Adrenal gland (tissue), 5 donors: ENCODE measurements at regions not wholly inside any gene's neighbourhood (a gene's known extent, or its start where the extent isn't known, plus 50 kb on each side); places are given as distances from the start of the nearest gene placed in this dataset.

ENCODE experiments used
- CTCF ChIP-seq, 6 experiments: fragments of 450-650 bp in 4 of 6; fragments of 200-600 bp in 2 of 6; sonication (generic) in 1 of 6; IDR thresholded peaks; 1 replicate in 5 of 6; 2 replicates in 1 of 6; pipeline versions ENCODE4 v1.5.1 to v1.8.0; 2016 to 2021; ENCODE audit warnings: antibody characterized with exemption in 6 of 6, mild to moderate bottlenecking in 2 of 6, moderate library complexity in 1 of 6
- POLR2A ChIP-seq, 2 donors: fragments of 450-650 bp; IDR thresholded peaks; one replicate each; pipeline ENCODE4 v1.6.1; 2017; ENCODE audit warnings: antibody characterized with exemption in 2 of 2, mild to moderate bottlenecking in 2 of 2, moderate library complexity in 1 of 2
- donor health status: DM: no; HTN: no; CAD: no.

GRCh38 chr4:96145601-96146000 lies 305.7 kb downstream of the PDHA2 start:
- TF ChIP-seq POLR2A (IDR thresholded peaks at IDR 0.05) = no peak
- TF ChIP-seq CTCF (IDR thresholded peaks at IDR 0.05) = no peak
